Left ventricle myocardium inferior (tissue), 1 donor: ENCODE measurements at regions not wholly inside any gene's neighbourhood (a gene's known extent, or its start where the extent isn't known, plus 50 kb on each side); places are given as distances from the start of the nearest gene placed in this dataset.
A peak's percentile ranks its signal among the peaks of the same experiment; 100 is the strongest.

Source experiments
- DNase-seq: peaks from one replicate; pipeline ENCODE4 v3.0.0-alpha.2; 2020
- H3K27ac ChIP-seq: fragments of 200-600 bp; replicated peaks from 2 replicates; pipeline ENCODE4 v1.8.0; 2021
- H3K27me3 ChIP-seq: fragments of 200-600 bp; 2 replicates; pipeline ENCODE4 v1.8.0; 2021; ENCODE audit warnings: low read depth
- H3K36me3 ChIP-seq: fragments of 200-600 bp; 2 replicates; pipeline ENCODE4 v1.8.0; 2021
- H3K4me1 ChIP-seq: fragments of 200-600 bp; 2 replicates; pipeline ENCODE4 v1.8.0; 2021
- H3K4me3 ChIP-seq: fragments of 200-600 bp; 2 replicates; pipeline ENCODE4 v1.8.0; 2021; ENCODE audit warnings: mild to moderate bottlenecking, moderate library complexity
- H3K9me3 ChIP-seq: fragments of 200-600 bp; replicated peaks from 2 replicates; pipeline ENCODE4 v1.8.0; 2021
- intact Hi-C: fragments of 100-400 bp; cut with micrococcal nuclease; formaldehyde crosslinking; loops from one replicate; pipeline ENCODE4 v1.11.0; 2022
- TF ChIP-seq, protein P1 (sequence below): fragments of 200-600 bp; IDR thresholded peaks from 2 replicates; pipeline ENCODE4 v1.8.0; 2021; ENCODE audit warnings: antibody characterized with exemption, mild to moderate bottlenecking, borderline replicate concordance
- donor health status: DM: no; HTN: yes; CAD: no; lungs with severe emphysema.

DNA sequence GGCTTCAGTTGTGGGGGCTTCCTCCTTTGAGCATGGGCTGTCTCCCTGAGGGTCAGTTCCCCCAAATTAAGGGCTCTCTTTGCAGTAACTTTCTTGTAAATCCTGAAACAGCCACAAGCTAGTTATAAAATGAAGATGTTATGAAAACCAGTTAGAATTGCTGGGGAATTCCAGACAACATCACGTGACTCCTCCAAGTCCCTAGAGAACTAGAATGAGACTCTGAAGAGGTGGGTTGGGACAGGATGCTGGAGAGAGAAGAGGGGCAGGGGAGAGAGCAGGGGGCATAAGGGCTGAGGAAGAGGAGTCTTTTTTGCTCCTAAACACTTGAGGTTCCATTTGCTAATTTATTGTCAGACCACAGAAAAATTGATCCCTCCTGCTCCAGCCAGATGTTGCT is 380.3 kb downstream of the DHX35 start:
- Histone ChIP-seq H3K27ac (no peak overlapping the region), H3K9me3 (peaks cover 18% of the 10 kb centered on the region), H3K36me3 (no peaks in the 10 kb centered on the region), H3K4me1 (peaks cover 10% of the 10 kb centered on the region), H3K27me3 (no peaks in the 10 kb centered on the region), H3K4me3 (no peak overlapping the region)
- DNase-seq: no peak
- intact Hi-C loops: no loop called here
- TF ChIP-seq, protein P1, sequence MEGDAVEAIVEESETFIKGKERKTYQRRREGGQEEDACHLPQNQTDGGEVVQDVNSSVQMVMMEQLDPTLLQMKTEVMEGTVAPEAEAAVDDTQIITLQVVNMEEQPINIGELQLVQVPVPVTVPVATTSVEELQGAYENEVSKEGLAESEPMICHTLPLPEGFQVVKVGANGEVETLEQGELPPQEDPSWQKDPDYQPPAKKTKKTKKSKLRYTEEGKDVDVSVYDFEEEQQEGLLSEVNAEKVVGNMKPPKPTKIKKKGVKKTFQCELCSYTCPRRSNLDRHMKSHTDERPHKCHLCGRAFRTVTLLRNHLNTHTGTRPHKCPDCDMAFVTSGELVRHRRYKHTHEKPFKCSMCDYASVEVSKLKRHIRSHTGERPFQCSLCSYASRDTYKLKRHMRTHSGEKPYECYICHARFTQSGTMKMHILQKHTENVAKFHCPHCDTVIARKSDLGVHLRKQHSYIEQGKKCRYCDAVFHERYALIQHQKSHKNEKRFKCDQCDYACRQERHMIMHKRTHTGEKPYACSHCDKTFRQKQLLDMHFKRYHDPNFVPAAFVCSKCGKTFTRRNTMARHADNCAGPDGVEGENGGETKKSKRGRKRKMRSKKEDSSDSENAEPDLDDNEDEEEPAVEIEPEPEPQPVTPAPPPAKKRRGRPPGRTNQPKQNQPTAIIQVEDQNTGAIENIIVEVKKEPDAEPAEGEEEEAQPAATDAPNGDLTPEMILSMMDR: no peak

GRCh38 chr20:39338469-39339376 is 376.6 kb downstream of the DHX35 start:
- DNase-seq: peak; percentile 15
- intact Hi-C loops: loop anchor here (10.0 kb wide), 1 partner anchor 56 kb away; no protein-coding TSS in a partner anchor
- Histone ChIP-seq H3K27me3 (no peaks in the 10 kb centered on the region), H3K9me3 (peaks cover 7% of the 10 kb centered on the region), H3K4me3 (no peak overlapping the region), H3K36me3 (no peaks in the 10 kb centered on the region), H3K4me1 (peaks cover 10% of the 10 kb centered on the region), H3K27ac (peak overlapping the region; percentile 30)
- TF ChIP-seq, protein P1: no peak

- H3K4me1 ChIP-seq: no peaks in the 10 kb centered on the region
- H3K36me3 ChIP-seq: no peaks in the 10 kb centered on the region
- H3K9me3 ChIP-seq: no peaks in the 10 kb centered on the region
- H3K4me3 ChIP-seq: no peak overlapping the region
- H3K27me3 ChIP-seq: peaks cover 5% of the 10 kb centered on the region
- no peak overlapping the region for H3K27ac ChIP-seq
- intact Hi-C loops: loop anchor here (10.0 kb wide), 1 partner anchor 62 kb away; no protein-coding TSS in a partner anchor
- TF ChIP-seq, protein P1: no peak
- DNase-seq: no peak
Measured at GRCh38 chr20:39333211-39333610, 371.1 kb downstream of the DHX35 start.

GRCh38 chr20:39328347-39328746 is 366.2 kb downstream of the DHX35 start:
- intact Hi-C loops: no loop called here

DNA sequence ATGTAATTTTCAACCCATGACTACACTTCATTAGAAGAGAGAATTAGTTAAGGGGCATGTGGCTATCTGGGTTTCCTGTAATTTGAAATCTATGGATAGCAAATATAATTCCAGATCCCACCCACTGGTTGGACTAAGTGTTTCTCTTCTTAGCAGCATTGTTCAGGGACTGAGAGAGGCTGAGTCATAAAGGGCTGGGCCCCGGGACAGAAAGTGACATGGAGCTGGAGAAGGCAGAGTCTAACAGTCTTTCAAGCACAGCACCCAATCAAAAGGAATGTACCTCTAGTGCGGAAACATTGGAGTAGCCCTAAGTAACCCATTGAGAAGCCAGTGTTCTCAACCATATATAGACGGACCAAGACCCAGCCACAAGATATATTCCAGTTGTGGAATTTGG is 363.9 kb downstream of the DHX35 start:
- no peak overlapping the region for H3K27ac ChIP-seq
- peaks cover 23% of the 10 kb centered on the region for H3K27me3 ChIP-seq
- H3K4me1 ChIP-seq: no peaks in the 10 kb centered on the region
- TF ChIP-seq, protein P1: no peak
- H3K4me3 ChIP-seq: no peak overlapping the region
- intact Hi-C loops: no loop called here
- DNase-seq: no peak
- H3K36me3 ChIP-seq: no peaks in the 10 kb centered on the region
- H3K9me3 ChIP-seq: no peaks in the 10 kb centered on the region

More at GRCh38 chr20:39328347-39328746, 366.2 kb downstream of the DHX35 start:
- Histone ChIP-seq H3K9me3 (no peaks in the 10 kb centered on the region), H3K27ac (no peak overlapping the region), H3K4me1 (no peaks in the 10 kb centered on the region), H3K4me3 (no peak overlapping the region), H3K27me3 (peaks cover 20% of the 10 kb centered on the region), H3K36me3 (no peaks in the 10 kb centered on the region)
- no peak for DNase-seq
- TF ChIP-seq, protein P1: no peak
